ENCODE measurements at regions not wholly inside any gene's neighbourhood (a gene's known extent, or its start where the extent isn't known, plus 50 kb on each side); places are given as distances from the start of the nearest gene placed in this dataset.

DNA sequence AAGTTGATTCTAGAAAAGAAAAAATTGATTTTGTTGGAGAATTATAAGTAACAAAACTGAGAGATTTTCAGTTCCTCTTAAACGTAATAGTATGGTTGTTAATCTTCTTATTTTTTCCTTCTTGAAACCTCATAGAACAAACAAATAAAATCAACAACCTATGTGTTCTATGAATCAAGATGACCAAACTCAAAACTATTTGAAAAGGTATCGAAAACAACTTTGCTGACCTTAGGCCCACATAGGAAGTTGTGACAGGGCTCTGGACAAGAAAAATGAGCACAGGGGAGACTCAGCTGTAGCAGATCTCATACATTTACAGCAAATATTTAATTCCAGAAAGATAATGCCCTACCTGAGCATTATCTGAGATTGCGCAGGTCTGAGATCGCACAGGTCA is 169.4 kb upstream of the CCNH start:
- H3K18ac ChIP-seq (ENCODE audit: low read length), result no peak overlapping the region
- no peaks in the 10 kb centered on the region for H3K9me3 ChIP-seq (replicated peaks in 1 of 2; ENCODE audit: control insufficient read depth in 2 of 2, insufficient read depth in 1 of 2, low read depth in 1 of 2, low read length in 2 of 2)
- H3K4me3 ChIP-seq (ENCODE audit: low read length in 2 of 2), result no peak overlapping the region
- H4K8ac ChIP-seq (ENCODE audit: low read depth, low read length), result no peak overlapping the region
- no peak overlapping the region for H3K9ac ChIP-seq (ENCODE audit: low read depth, low read length, poor library complexity)
- H3K27me3 ChIP-seq (ENCODE audit: control insufficient read depth in 3 of 3, insufficient read depth in 3 of 3, low read depth in 1 of 3, low read length in 3 of 3), result no peaks in the 10 kb centered on the region
- H2BK120ac ChIP-seq (ENCODE audit: low read depth, low read length), result no peak overlapping the region
- H2AK5ac ChIP-seq (ENCODE audit: low read depth, low read length), result no peak overlapping the region
- no peak overlapping the region for H3K14ac ChIP-seq (ENCODE audit: low read length)
- H2AFZ ChIP-seq (ENCODE audit: low read length), result no peak overlapping the region
- H3K79me1 ChIP-seq (ENCODE audit: low read depth, low read length), result no peaks in the 10 kb centered on the region
- no peak overlapping the region for H3K4ac ChIP-seq (ENCODE audit: low read length)
- no peak overlapping the region for H3K27ac ChIP-seq (replicated peaks; ENCODE audit: low read length)
- no peak overlapping the region for H2BK5ac ChIP-seq (ENCODE audit: low read length)
- WGBS, 2 donors (ENCODE audit: extremely low coverage in 2 of 2, insufficient read length in 2 of 2, insufficient replicate concordance in 1 of 2), result no CpG with 5 or more reads among the region's 4 CpGs
- H2BK12ac ChIP-seq (ENCODE audit: low read length), result no peak overlapping the region
- H3K36me3 ChIP-seq (replicated peaks in 1 of 2; ENCODE audit: control insufficient read depth in 2 of 2, insufficient read depth in 2 of 2, low read length in 2 of 2), result no peaks in the 10 kb centered on the region
- H2BK15ac ChIP-seq (ENCODE audit: low read length), result no peak overlapping the region
- H3K4me2 ChIP-seq (ENCODE audit: insufficient read depth, low read length, poor library complexity, severe bottlenecking), result no peak overlapping the region
- no peak for DNase-seq (ENCODE audit: low spot score)
- no peak overlapping the region for H3K23ac ChIP-seq (ENCODE audit: low read depth, low read length, poor library complexity)
- no peak overlapping the region for H4K91ac ChIP-seq (ENCODE audit: low read depth, low read length, poor library complexity)
- no peaks in the 10 kb centered on the region for H3K4me1 ChIP-seq (ENCODE audit: control insufficient read depth in 2 of 2, insufficient read depth in 1 of 2, low read depth in 1 of 2, low read length in 2 of 2)

DNA sequence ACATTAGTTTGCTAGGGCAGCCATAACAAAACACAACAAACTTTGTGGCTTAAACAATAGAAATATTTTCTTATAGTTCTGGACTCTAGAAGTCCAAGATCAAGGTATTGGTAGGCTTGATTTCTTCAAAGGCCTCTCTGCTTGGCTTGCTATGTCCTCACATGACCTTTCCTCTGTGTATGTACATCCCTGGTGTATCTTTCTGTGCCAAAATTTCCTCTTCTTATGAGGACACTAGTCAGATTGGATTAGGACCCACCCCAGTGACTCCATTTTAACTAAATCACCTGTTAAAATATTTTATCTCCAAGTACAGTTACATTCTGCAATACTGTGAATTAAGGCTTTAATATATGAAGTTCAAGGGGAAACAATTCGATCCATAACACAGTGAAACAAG is 168.9 kb upstream of the CCNH start:
- Histone ChIP-seq H4K8ac (ENCODE audit: low read depth, low read length) (no peak overlapping the region), H4K91ac (ENCODE audit: low read depth, low read length, poor library complexity) (no peak overlapping the region), H3K18ac (ENCODE audit: low read length) (no peak overlapping the region), H2AK5ac (ENCODE audit: low read depth, low read length) (no peak overlapping the region), H2BK15ac (ENCODE audit: low read length) (no peak overlapping the region), H3K27me3 (ENCODE audit: control insufficient read depth in 3 of 3, insufficient read depth in 3 of 3, low read depth in 1 of 3, low read length in 3 of 3) (no peaks in the 10 kb centered on the region), H3K9me3 (replicated peaks in 1 of 2; ENCODE audit: control insufficient read depth in 2 of 2, insufficient read depth in 1 of 2, low read depth in 1 of 2, low read length in 2 of 2) (no peaks in the 10 kb centered on the region), H2BK120ac (ENCODE audit: low read depth, low read length) (no peak overlapping the region), H3K4ac (ENCODE audit: low read length) (no peak overlapping the region), H3K14ac (ENCODE audit: low read length) (no peak overlapping the region), H3K27ac (replicated peaks; ENCODE audit: low read length) (no peak overlapping the region), H2AFZ (ENCODE audit: low read length) (no peak overlapping the region), H2BK5ac (ENCODE audit: low read length) (no peak overlapping the region), H3K36me3 (replicated peaks in 1 of 2; ENCODE audit: control insufficient read depth in 2 of 2, insufficient read depth in 2 of 2, low read length in 2 of 2) (no peaks in the 10 kb centered on the region), H3K4me3 (ENCODE audit: low read length in 2 of 2) (no peak overlapping the region), H2BK12ac (ENCODE audit: low read length) (no peak overlapping the region), H3K9ac (ENCODE audit: low read depth, low read length, poor library complexity) (no peak overlapping the region), H3K23ac (ENCODE audit: low read depth, low read length, poor library complexity) (no peak overlapping the region), H3K4me1 (ENCODE audit: control insufficient read depth in 2 of 2, insufficient read depth in 1 of 2, low read depth in 1 of 2, low read length in 2 of 2) (no peaks in the 10 kb centered on the region), H3K4me2 (ENCODE audit: insufficient read depth, low read length, poor library complexity, severe bottlenecking) (no peak overlapping the region), H3K79me1 (ENCODE audit: low read depth, low read length) (no peaks in the 10 kb centered on the region)
- no peak for DNase-seq (ENCODE audit: low spot score)
- no CpG with 5 or more reads among the region's 1 CpG for WGBS, 2 donors (ENCODE audit: extremely low coverage in 2 of 2, insufficient read length in 2 of 2, insufficient replicate concordance in 1 of 2)

DNA sequence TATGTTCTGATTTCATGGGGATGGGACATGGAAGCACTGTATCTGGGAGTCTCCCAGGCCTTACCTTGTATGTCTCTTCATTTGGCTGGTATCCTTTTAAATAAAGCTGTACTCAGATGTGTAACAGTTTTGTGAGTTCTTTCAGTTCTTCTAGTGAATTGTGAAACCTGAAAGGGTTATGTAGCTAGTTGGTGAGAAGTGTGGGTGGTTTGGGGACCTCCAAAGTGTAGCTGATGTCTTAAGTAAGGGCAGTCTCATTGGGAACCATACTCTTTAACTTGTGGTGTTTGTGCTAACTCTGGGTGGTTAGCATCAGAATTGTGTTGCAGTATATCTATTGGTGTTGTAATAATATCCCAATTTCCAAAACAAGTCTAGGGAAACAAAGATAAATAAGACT is 166.9 kb upstream of the CCNH start:
- Histone ChIP-seq H2BK12ac (ENCODE audit: low read length) (no peak overlapping the region), H4K8ac (ENCODE audit: low read depth, low read length) (no peak overlapping the region), H3K18ac (ENCODE audit: low read length) (no peak overlapping the region), H3K4me1 (ENCODE audit: control insufficient read depth in 2 of 2, insufficient read depth in 1 of 2, low read depth in 1 of 2, low read length in 2 of 2) (no peaks in the 10 kb centered on the region), H3K14ac (ENCODE audit: low read length) (no peak overlapping the region), H3K9me3 (replicated peaks in 1 of 2; ENCODE audit: control insufficient read depth in 2 of 2, insufficient read depth in 1 of 2, low read depth in 1 of 2, low read length in 2 of 2) (no peaks in the 10 kb centered on the region), H3K4me2 (ENCODE audit: insufficient read depth, low read length, poor library complexity, severe bottlenecking) (no peak overlapping the region), H2BK15ac (ENCODE audit: low read length) (no peak overlapping the region), H2AK5ac (ENCODE audit: low read depth, low read length) (no peak overlapping the region), H3K4ac (ENCODE audit: low read length) (no peak overlapping the region), H2BK120ac (ENCODE audit: low read depth, low read length) (no peak overlapping the region), H2AFZ (ENCODE audit: low read length) (no peak overlapping the region), H3K36me3 (replicated peaks in 1 of 2; ENCODE audit: control insufficient read depth in 2 of 2, insufficient read depth in 2 of 2, low read length in 2 of 2) (no peaks in the 10 kb centered on the region), H3K9ac (ENCODE audit: low read depth, low read length, poor library complexity) (no peak overlapping the region), H4K91ac (ENCODE audit: low read depth, low read length, poor library complexity) (no peak overlapping the region), H3K4me3 (ENCODE audit: low read length in 2 of 2) (no peak overlapping the region), H3K79me1 (ENCODE audit: low read depth, low read length) (no peaks in the 10 kb centered on the region), H2BK5ac (ENCODE audit: low read length) (no peak overlapping the region), H3K23ac (ENCODE audit: low read depth, low read length, poor library complexity) (no peak overlapping the region), H3K27me3 (ENCODE audit: control insufficient read depth in 3 of 3, insufficient read depth in 3 of 3, low read depth in 1 of 3, low read length in 3 of 3) (no peaks in the 10 kb centered on the region), H3K27ac (replicated peaks; ENCODE audit: low read length) (no peak overlapping the region)
- DNase-seq (ENCODE audit: low spot score), result no peak

DNA sequence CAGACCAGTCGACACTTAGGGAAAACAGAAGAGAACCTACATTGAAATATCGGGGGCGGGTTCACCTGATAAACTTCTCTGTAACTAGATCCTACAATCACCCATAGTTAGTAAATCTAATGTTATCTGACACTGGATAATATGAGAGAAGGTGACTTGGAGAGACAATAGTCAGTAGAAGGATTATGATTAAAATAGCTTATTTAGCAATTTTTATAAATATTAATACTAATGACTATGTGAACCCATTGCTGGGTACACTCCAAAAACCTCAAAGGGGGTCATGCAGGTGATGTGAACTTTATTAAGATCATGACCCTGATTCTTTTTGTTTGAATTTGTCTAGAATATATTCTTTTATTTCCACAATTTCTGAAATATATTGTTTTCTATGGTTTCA is 164.1 kb upstream of the CCNH start:
- no peak overlapping the region for H3K23ac ChIP-seq (ENCODE audit: low read depth, low read length, poor library complexity)
- H3K27me3 ChIP-seq (ENCODE audit: control insufficient read depth in 3 of 3, insufficient read depth in 3 of 3, low read depth in 1 of 3, low read length in 3 of 3), result no peaks in the 10 kb centered on the region
- H2BK5ac ChIP-seq (ENCODE audit: low read length), result no peak overlapping the region
- no peaks in the 10 kb centered on the region for H3K9me3 ChIP-seq (replicated peaks in 1 of 2; ENCODE audit: control insufficient read depth in 2 of 2, insufficient read depth in 1 of 2, low read depth in 1 of 2, low read length in 2 of 2)
- no peak overlapping the region for H2AFZ ChIP-seq (ENCODE audit: low read length)
- no peak overlapping the region for H4K91ac ChIP-seq (ENCODE audit: low read depth, low read length, poor library complexity)
- no peaks in the 10 kb centered on the region for H3K36me3 ChIP-seq (replicated peaks in 1 of 2; ENCODE audit: control insufficient read depth in 2 of 2, insufficient read depth in 2 of 2, low read length in 2 of 2)
- H3K14ac ChIP-seq (ENCODE audit: low read length), result no peak overlapping the region
- H2BK12ac ChIP-seq (ENCODE audit: low read length), result no peak overlapping the region
- no CpG with 5 or more reads among the region's 3 CpGs for WGBS, 2 donors (ENCODE audit: extremely low coverage in 2 of 2, insufficient read length in 2 of 2, insufficient replicate concordance in 1 of 2)
- H2BK120ac ChIP-seq (ENCODE audit: low read depth, low read length), result no peak overlapping the region
- H3K27ac ChIP-seq (replicated peaks; ENCODE audit: low read length), result no peak overlapping the region
- H2AK5ac ChIP-seq (ENCODE audit: low read depth, low read length), result no peak overlapping the region
- H3K9ac ChIP-seq (ENCODE audit: low read depth, low read length, poor library complexity), result no peak overlapping the region
- H4K8ac ChIP-seq (ENCODE audit: low read depth, low read length), result no peak overlapping the region
- no peak overlapping the region for H3K4ac ChIP-seq (ENCODE audit: low read length)
- H3K4me3 ChIP-seq (ENCODE audit: low read length in 2 of 2), result no peak overlapping the region
- H3K4me2 ChIP-seq (ENCODE audit: insufficient read depth, low read length, poor library complexity, severe bottlenecking), result no peak overlapping the region
- no peak overlapping the region for H2BK15ac ChIP-seq (ENCODE audit: low read length)
- no peak for DNase-seq (ENCODE audit: low spot score)
- H3K4me1 ChIP-seq (ENCODE audit: control insufficient read depth in 2 of 2, insufficient read depth in 1 of 2, low read depth in 1 of 2, low read length in 2 of 2), result no peaks in the 10 kb centered on the region
- H3K79me1 ChIP-seq (ENCODE audit: low read depth, low read length), result no peaks in the 10 kb centered on the region
- no peak overlapping the region for H3K18ac ChIP-seq (ENCODE audit: low read length)

Data from neuronal stem cell (in vitro differentiated cells).